SJCRH30 (cell line): ENCODE measurements at regions not wholly inside any gene's neighbourhood (a gene's known extent, or its start where the extent isn't known, plus 50 kb on each side); places are given as distances from the start of the nearest gene placed in this dataset.

Source experiments
- DNase-seq, 2 experiments: peaks; one replicate each; pipeline ENCODE4 v3.0.0-alpha.2; 2015 to 2020
- H3K27ac ChIP-seq: fragments of 250-450 bp; sonication (Bioruptor Pico); 2 replicates; pipeline ENCODE4 v1.5.1; 2020; ENCODE audit warnings: mild to moderate bottlenecking, moderate library complexity
- H3K27me3 ChIP-seq: fragments of 250-450 bp; sonication (Bioruptor Pico); 2 replicates; pipeline ENCODE4 v1.5.1; 2020; ENCODE audit warnings: mild to moderate bottlenecking, moderate library complexity
- H3K36me3 ChIP-seq: fragments of 250-450 bp; sonication (Bioruptor Pico); 2 replicates; pipeline ENCODE4 v1.5.1; 2020; ENCODE audit warnings: mild to moderate bottlenecking, moderate library complexity
- H3K4me1 ChIP-seq: fragments of 250-450 bp; sonication (Bioruptor Pico); 2 replicates; pipeline ENCODE4 v1.5.1; 2020; ENCODE audit warnings: mild to moderate bottlenecking, moderate library complexity
- H3K4me3 ChIP-seq: fragments of 250-450 bp; sonication (Bioruptor Pico); 2 replicates; pipeline ENCODE4 v1.5.1; 2020; ENCODE audit warnings: mild to moderate bottlenecking, moderate library complexity
- H3K9me3 ChIP-seq: fragments of 250-450 bp; sonication (Bioruptor Pico); replicated peaks from 2 replicates; pipeline ENCODE4 v1.5.1; 2020; ENCODE audit warnings: mild to moderate bottlenecking, moderate library complexity

GRCh38 chr15:47301481-47301880 lies 415.8 kb upstream of the SEMA6D start:
- Histone ChIP-seq H3K27ac (peak overlapping the region; percentile 38), H3K9me3 (no peaks in the 10 kb centered on the region), H3K27me3 (no peaks in the 10 kb centered on the region), H3K4me1 (peaks cover 22% of the 10 kb centered on the region), H3K36me3 (no peaks in the 10 kb centered on the region), H3K4me3 (no peak overlapping the region)
- DNase-seq = peak; percentile 94 to 98

DNA sequence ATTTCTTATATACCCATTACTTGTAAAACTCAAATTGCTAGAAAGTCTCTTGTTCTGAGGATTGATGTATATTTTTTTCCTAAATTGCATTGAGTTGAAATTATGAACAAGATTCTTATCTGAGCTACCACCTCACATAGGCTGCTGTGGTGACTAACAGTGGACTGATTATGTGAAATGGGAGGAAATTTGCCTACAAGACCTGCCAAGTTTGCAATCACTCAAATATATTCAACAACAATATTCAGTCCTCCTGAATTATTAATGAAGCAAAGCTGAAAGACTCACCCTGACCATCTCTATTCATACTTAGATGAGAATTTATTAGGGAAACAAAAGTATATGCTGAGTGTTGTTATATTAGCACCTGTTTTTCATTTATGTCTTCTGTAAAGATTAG lies 412.6 kb upstream of the SEMA6D start:
- H3K27ac ChIP-seq = no peak overlapping the region
- no peaks in the 10 kb centered on the region for H3K9me3 ChIP-seq
- DNase-seq = peak in 1 of 2 experiments; percentile 17
- no peaks in the 10 kb centered on the region for H3K36me3 ChIP-seq
- H3K4me1 ChIP-seq = peaks cover 22% of the 10 kb centered on the region
- H3K27me3 ChIP-seq = no peaks in the 10 kb centered on the region
- no peak overlapping the region for H3K4me3 ChIP-seq

GRCh38 chr15:47312161-47312560 lies 405.1 kb upstream of the SEMA6D start:
- Histone ChIP-seq H3K27ac (no peak overlapping the region), H3K4me1 (no peaks in the 10 kb centered on the region), H3K36me3 (no peaks in the 10 kb centered on the region), H3K4me3 (no peak overlapping the region), H3K27me3 (no peaks in the 10 kb centered on the region), H3K9me3 (no peaks in the 10 kb centered on the region)
- DNase-seq = no peak

- no peaks in the 10 kb centered on the region for H3K36me3 ChIP-seq
- DNase-seq = no peak
- H3K27ac ChIP-seq = no peak overlapping the region
- no peaks in the 10 kb centered on the region for H3K27me3 ChIP-seq
- no peaks in the 10 kb centered on the region for H3K9me3 ChIP-seq
- H3K4me1 ChIP-seq = no peaks in the 10 kb centered on the region
- no peak overlapping the region for H3K4me3 ChIP-seq
These were observed 390.6 kb upstream of the SEMA6D start for GRCh38 chr15:47326410-47327333.

GRCh38 chr15:47331829-47332393 lies 385.4 kb upstream of the SEMA6D start:
- no peaks in the 10 kb centered on the region for H3K27me3 ChIP-seq
- H3K9me3 ChIP-seq = no peaks in the 10 kb centered on the region
- H3K4me1 ChIP-seq = peaks cover 19% of the 10 kb centered on the region
- no peak for DNase-seq
- no peak overlapping the region for H3K4me3 ChIP-seq
- no peak overlapping the region for H3K27ac ChIP-seq
- H3K36me3 ChIP-seq = no peaks in the 10 kb centered on the region

DNA sequence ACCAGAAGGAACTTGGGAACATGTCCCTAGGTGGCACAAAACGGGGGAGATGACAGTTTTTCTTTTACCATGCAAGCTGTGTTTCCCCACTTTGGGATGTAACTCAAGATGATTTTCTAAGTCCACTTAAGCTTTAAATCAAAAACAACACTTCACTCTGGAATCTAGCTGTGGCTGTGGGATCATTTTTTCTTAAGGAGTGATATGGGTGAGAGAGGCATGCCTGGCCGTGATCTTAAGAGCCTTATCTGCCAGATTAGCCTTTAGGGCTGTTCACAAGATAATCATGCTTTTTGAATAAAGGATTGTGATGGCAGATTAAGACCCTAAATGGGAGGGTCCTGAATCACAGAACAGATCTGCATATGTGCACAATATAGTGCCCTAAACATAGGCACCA lies 384.8 kb upstream of the SEMA6D start:
- no peaks in the 10 kb centered on the region for H3K27me3 ChIP-seq
- no peak overlapping the region for H3K4me3 ChIP-seq
- H3K4me1 ChIP-seq = peaks cover 19% of the 10 kb centered on the region
- DNase-seq = no peak
- no peaks in the 10 kb centered on the region for H3K36me3 ChIP-seq
- H3K9me3 ChIP-seq = no peaks in the 10 kb centered on the region
- no peak overlapping the region for H3K27ac ChIP-seq

DNA sequence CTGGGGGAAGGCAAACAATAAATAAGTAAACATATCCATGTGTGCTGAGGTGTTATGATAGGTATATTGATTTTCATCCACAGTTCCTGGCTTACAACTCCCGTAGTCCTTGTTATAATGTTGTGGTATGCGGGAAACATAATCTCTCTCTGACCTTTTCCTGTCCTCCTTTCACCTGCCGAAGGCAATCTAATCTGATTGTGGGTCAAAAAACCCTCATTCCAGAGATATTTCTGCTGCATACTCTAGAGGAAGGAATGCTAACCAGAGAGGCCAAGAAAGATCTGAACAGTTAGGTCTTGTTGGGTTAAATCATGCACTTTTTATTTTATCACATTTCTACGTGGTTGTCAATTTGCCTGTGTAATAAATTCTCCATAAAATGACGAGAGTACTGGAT lies 383.6 kb upstream of the SEMA6D start:
- DNase-seq = peak; percentile 7 to 24

GRCh38 chr15:47334805-47335535 lies 382.3 kb upstream of the SEMA6D start:
- no peaks in the 10 kb centered on the region for H3K27me3 ChIP-seq
- H3K4me3 ChIP-seq = no peak overlapping the region
- no peak overlapping the region for H3K27ac ChIP-seq
- no peaks in the 10 kb centered on the region for H3K36me3 ChIP-seq
- H3K4me1 ChIP-seq = peaks cover 19% of the 10 kb centered on the region
- no peak for DNase-seq
- H3K9me3 ChIP-seq = no peaks in the 10 kb centered on the region

More for the DNA sequence above, 383.6 kb upstream of the SEMA6D start:
- no peak overlapping the region for H3K27ac ChIP-seq
- H3K27me3 ChIP-seq = no peaks in the 10 kb centered on the region
- H3K4me3 ChIP-seq = no peak overlapping the region
- peaks cover 19% of the 10 kb centered on the region for H3K4me1 ChIP-seq
- no peaks in the 10 kb centered on the region for H3K36me3 ChIP-seq
- no peaks in the 10 kb centered on the region for H3K9me3 ChIP-seq

DNA sequence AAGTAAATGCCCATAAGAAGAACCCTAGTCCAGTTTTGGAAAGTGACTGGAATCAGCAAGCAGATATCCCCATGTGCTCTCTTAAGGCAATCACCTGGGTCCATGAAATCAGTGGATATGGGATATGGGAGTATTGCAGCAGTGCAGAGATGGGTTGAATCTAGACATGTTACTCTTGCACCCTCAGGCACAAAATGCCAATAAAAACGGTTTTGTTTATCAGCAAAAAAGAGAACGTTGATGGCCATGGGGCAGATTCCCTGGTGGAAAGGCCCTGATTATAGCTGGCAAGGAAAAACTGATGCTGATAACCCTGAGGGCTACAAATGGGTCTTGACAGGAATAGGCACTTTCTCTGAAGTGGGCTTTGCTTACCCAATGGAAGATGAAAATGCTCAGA lies 380.2 kb upstream of the SEMA6D start:
- DNase-seq = no peak
- Histone ChIP-seq H3K27me3 (no peaks in the 10 kb centered on the region), H3K4me3 (no peak overlapping the region), H3K9me3 (no peaks in the 10 kb centered on the region), H3K27ac (no peak overlapping the region), H3K36me3 (no peaks in the 10 kb centered on the region), H3K4me1 (peaks cover 19% of the 10 kb centered on the region)

- H3K36me3 ChIP-seq = no peaks in the 10 kb centered on the region
- peaks cover 13% of the 10 kb centered on the region for H3K4me1 ChIP-seq
These were observed 379.5 kb upstream of the SEMA6D start for GRCh38 chr15:47337836-47338235.

GRCh38 chr15:47338771-47339170 lies 378.5 kb upstream of the SEMA6D start:
- no peak overlapping the region for H3K4me3 ChIP-seq
- H3K36me3 ChIP-seq = no peaks in the 10 kb centered on the region
- peaks cover 7% of the 10 kb centered on the region for H3K4me1 ChIP-seq
- no peaks in the 10 kb centered on the region for H3K9me3 ChIP-seq
- H3K27ac ChIP-seq = no peak overlapping the region
- DNase-seq = no peak
- H3K27me3 ChIP-seq = no peaks in the 10 kb centered on the region

More at GRCh38 chr15:47337836-47338235, 379.5 kb upstream of the SEMA6D start:
- Histone ChIP-seq H3K27me3 (no peaks in the 10 kb centered on the region), H3K9me3 (no peaks in the 10 kb centered on the region), H3K27ac (no peak overlapping the region), H3K4me3 (no peak overlapping the region)
- no peak for DNase-seq

DNA sequence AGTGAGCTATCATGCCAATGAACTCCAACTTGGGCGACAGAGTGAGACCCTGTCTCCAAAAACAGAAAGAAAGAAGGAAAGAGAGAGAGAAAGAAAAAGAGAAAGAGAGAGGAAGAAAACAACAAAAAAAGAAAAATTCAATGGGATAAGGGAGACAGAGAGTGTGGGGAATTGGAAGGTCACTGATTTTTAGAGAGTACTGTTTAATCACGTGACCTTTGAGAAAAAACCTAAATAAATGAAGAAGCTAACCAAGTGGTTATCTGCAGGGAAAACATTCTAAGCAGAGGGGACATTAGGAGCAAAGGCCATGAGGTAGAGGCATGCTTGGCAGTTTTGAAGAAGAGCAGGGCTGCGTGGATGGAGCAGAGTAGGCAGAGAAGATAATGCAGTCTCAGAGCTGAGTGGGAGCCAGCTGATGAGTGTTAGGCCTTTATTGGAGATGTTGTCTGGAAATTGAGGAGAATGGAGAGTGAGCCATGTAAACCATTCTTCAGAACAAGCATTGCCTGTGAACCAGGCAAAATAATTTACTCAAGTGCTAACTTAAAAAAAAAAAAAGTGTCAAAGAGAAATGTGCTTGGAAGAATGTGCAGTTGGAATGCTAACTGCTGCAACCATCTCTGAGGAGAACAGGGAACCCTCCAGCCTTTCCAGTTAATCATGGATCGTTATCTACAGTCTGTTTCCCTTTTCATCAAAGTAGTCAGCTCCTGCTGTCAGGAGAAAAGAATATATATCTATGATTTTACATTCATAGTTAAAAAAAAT lies 377.3 kb upstream of the SEMA6D start:
- no peak overlapping the region for H3K4me3 ChIP-seq
- H3K36me3 ChIP-seq = no peaks in the 10 kb centered on the region
- no peak for DNase-seq
- no peaks in the 10 kb centered on the region for H3K27me3 ChIP-seq
- H3K27ac ChIP-seq = no peak overlapping the region
- H3K9me3 ChIP-seq = no peaks in the 10 kb centered on the region
- no peaks in the 10 kb centered on the region for H3K4me1 ChIP-seq

- Histone ChIP-seq H3K4me1 (no peaks in the 10 kb centered on the region), H3K36me3 (no peaks in the 10 kb centered on the region), H3K27ac (no peak overlapping the region), H3K27me3 (no peaks in the 10 kb centered on the region), H3K4me3 (no peak overlapping the region), H3K9me3 (no peaks in the 10 kb centered on the region)
- no peak for DNase-seq
These were observed 376.8 kb upstream of the SEMA6D start for GRCh38 chr15:47340571-47340920.

- H3K27ac ChIP-seq = no peak overlapping the region
- no peaks in the 10 kb centered on the region for H3K27me3 ChIP-seq
- H3K36me3 ChIP-seq = no peaks in the 10 kb centered on the region
- H3K4me1 ChIP-seq = no peaks in the 10 kb centered on the region
- H3K4me3 ChIP-seq = no peak overlapping the region
- H3K9me3 ChIP-seq = no peaks in the 10 kb centered on the region
- no peak for DNase-seq
These were observed 368.1 kb upstream of the SEMA6D start for GRCh38 chr15:47349179-47349578.
